ENCODE measurements at regions not wholly inside any gene's neighbourhood (a gene's known extent, or its start where the extent isn't known, plus 50 kb on each side); places are given as distances from the start of the nearest gene placed in this dataset.
A peak's percentile ranks its signal among the peaks of the same experiment; 100 is the strongest.

- ChIA-PET CTCF (interaction anchor here (0.6 to 3.2 kb wide), 65 partner anchors 9 to 758 kb away, joined by 3 to 104 read pairs (median 4); partner anchors contain the start of genes AP4B1, HIPK1, OLFML3 and SYT6), POLR2A (no interaction called here)
- DNase-seq: peak; percentile 77
- Histone ChIP-seq H3K4me3 (ENCODE audit: low read depth in 2 of 2, low read length in 1 of 2) (no peak overlapping the region), H4K20me1 (ENCODE audit: insufficient read depth) (no peaks in the 10 kb centered on the region), H3K27ac (ENCODE audit: low read depth in 2 of 2, low read length in 1 of 2) (no peak overlapping the region), H2AFZ (ENCODE audit: low read depth) (no peak overlapping the region), H3K36me3 (replicated peaks in 1 of 2; ENCODE audit: control insufficient read depth in 1 of 2, insufficient read depth in 2 of 2, low read length in 1 of 2) (no peaks in the 10 kb centered on the region), H3K4me2 (no peak overlapping the region), H3K4me1 (ENCODE audit: control insufficient read depth in 1 of 2, insufficient read depth in 2 of 2, low read depth in 1 of 2, low read length in 1 of 2) (peaks cover 0 to 10% of the 10 kb centered on the region in 2 experiments; a peak in 1 of 4 replicates), H3K27me3 (ENCODE audit: insufficient read depth) (0 out of 2 replicates have a peak, but pooled peaks cover 4% of the 10 kb centered on the region), H3K9me2 (no peaks in the 10 kb centered on the region), H3K9me3 (no peaks in the 10 kb centered on the region), H3K9ac (no peak overlapping the region), H3K79me2 (ENCODE audit: insufficient read depth) (no peaks in the 10 kb centered on the region), H3F3A (replicated peaks; ENCODE audit: insufficient read depth) (no peaks in the 10 kb centered on the region)
- WGBS (ENCODE audit: low lambda C conversion rate): 35% methylated on average over 7 of the region's 7 CpGs
- TF ChIP-seq SIN3A (IDR thresholded peaks at IDR 0.05; ENCODE audit: borderline replicate concordance, low read depth, low read length) (no peak), SMC3 (IDR thresholded peaks at IDR 0.05; ENCODE audit: low read depth, low read length) (peak; percentile 85), RAD21 (IDR thresholded peaks at IDR 0.05; ENCODE audit: low read length) (peak; percentile 88), CTCF (IDR thresholded peaks at IDR 0.05) (peak; percentile 93)
Observed at GRCh38 chr1:114282751-114283403, 129.2 kb upstream of the SYT6 start.

GRCh38 chr1:114278911-114279310 lies 125.2 kb upstream of the SYT6 start:
- Histone ChIP-seq H4K20me1 (ENCODE audit: insufficient read depth) (no peaks in the 10 kb centered on the region), H3K4me2 (no peak overlapping the region), H3K9ac (no peak overlapping the region), H3F3A (replicated peaks; ENCODE audit: insufficient read depth) (no peaks in the 10 kb centered on the region), H3K27ac (ENCODE audit: low read depth in 2 of 2, low read length in 1 of 2) (no peak overlapping the region), H2AFZ (ENCODE audit: low read depth) (no peak overlapping the region), H3K36me3 (replicated peaks in 1 of 2; ENCODE audit: control insufficient read depth in 1 of 2, insufficient read depth in 2 of 2, low read length in 1 of 2) (no peaks in the 10 kb centered on the region), H3K9me2 (no peaks in the 10 kb centered on the region), H3K27me3 (ENCODE audit: insufficient read depth) (peaks cover 16% of the 10 kb centered on the region; the same call in 1 of the 2 replicates), H3K9me3 (no peaks in the 10 kb centered on the region), H3K79me2 (ENCODE audit: insufficient read depth) (no peaks in the 10 kb centered on the region), H3K4me3 (ENCODE audit: low read depth in 2 of 2, low read length in 1 of 2) (no peak overlapping the region), H3K4me1 (ENCODE audit: control insufficient read depth in 1 of 2, insufficient read depth in 2 of 2, low read depth in 1 of 2, low read length in 1 of 2) (peaks cover 5 to 6% of the 10 kb centered on the region in 2 experiments; a peak in 1 of 4 replicates)
- ChIA-PET POLR2A (no interaction called here), CTCF (interaction anchor here (0.8 to 4.1 kb wide), 3 partner anchors 9 to 300 kb away, joined by 3 to 15 read pairs (median 3); partner anchors contain the start of gene OLFML3)
- WGBS (ENCODE audit: low lambda C conversion rate): 7% methylated on average over 3 of the region's 3 CpGs
- DNase-seq: no peak
- no peak for TF ChIP-seq MAX (IDR thresholded peaks at IDR 0.05; ENCODE audit: low read depth)
- no peak for TF ChIP-seq CTCF (IDR thresholded peaks at IDR 0.05)
- no peak for TF ChIP-seq TEAD4 (IDR thresholded peaks at IDR 0.05; ENCODE audit: borderline replicate concordance, insufficient read depth)
- no peak for TF ChIP-seq ELF1 (IDR thresholded peaks at IDR 0.05)
- TF ChIP-seq MEF2A (IDR thresholded peaks at IDR 0.05; ENCODE audit: borderline replicate concordance, low read depth): no peak
- no peak for TF ChIP-seq REST (IDR thresholded peaks at IDR 0.05; ENCODE audit: low read depth, low read length)
- no peak for TF ChIP-seq FOXM1 (IDR thresholded peaks at IDR 0.05; ENCODE audit: low read depth)
- no peak for TF ChIP-seq ZBTB33 (IDR thresholded peaks at IDR 0.05; ENCODE audit: borderline replicate concordance, low read depth)
- TF ChIP-seq RFX5 (IDR thresholded peaks at IDR 0.05; ENCODE audit: low read length): no peak
- no peak for TF ChIP-seq TAF1 (IDR thresholded peaks at IDR 0.05; ENCODE audit: borderline replicate concordance, low read depth, low read length)
- TF ChIP-seq CHD2 (IDR thresholded peaks at IDR 0.05; ENCODE audit: low read length, partially characterized antibody): no peak
- no peak for TF ChIP-seq GABPA (IDR thresholded peaks at IDR 0.05; ENCODE audit: low read depth)
- no peak for TF ChIP-seq EZH2phosphoT487 (IDR thresholded peaks at IDR 0.05; ENCODE audit: borderline replicate concordance, low read depth)
